WTC11 (cell line): ENCODE measurements at regions not wholly inside any gene's neighbourhood (a gene's known extent, or its start where the extent isn't known, plus 50 kb on each side); places are given as distances from the start of the nearest gene placed in this dataset.

Source experiments
- ATAC-seq: fragments of 200-7000 bp; cut with Tn5 transposase; 2 replicates; pipeline ENCODE4 v1.10.0; 2021; ENCODE audit warnings: mild to moderate bottlenecking, moderate library complexity
- CTCF ChIA-PET: fragments of 300-600 bp; sonication (Branson Sonifier 250); formaldehyde crosslinking; loops from one replicate; lab custom pipeline; 2021; ENCODE audit warnings: antibody characterized with exemption; lab: Charles Lee
- POLR2A ChIA-PET: fragments of 350-600 bp; sonication (Branson Sonifier 250); formaldehyde crosslinking; loops from one replicate; lab custom pipeline; 2021; ENCODE audit warnings: antibody characterized with exemption; lab: Charles Lee
- DNase-seq: peaks from one replicate; pipeline ENCODE4 v3.0.0; 2021; ENCODE audit warnings: low spot score
- H3K27ac Mint-ChIP-seq: 2 replicates; pipeline ENCODE4 v1.8.0; 2021; ENCODE audit warnings: mixed read lengths
- H3K27me3 Mint-ChIP-seq: 2 replicates; pipeline ENCODE4 v1.8.0; 2021; ENCODE audit warnings: low read depth, mild to moderate bottlenecking, moderate library complexity, mixed read lengths
- H3K36me3 Mint-ChIP-seq: 2 replicates; pipeline ENCODE4 v1.8.0; 2021; ENCODE audit warnings: mixed read lengths
- H3K4me1 Mint-ChIP-seq: 2 replicates; pipeline ENCODE4 v1.8.0; 2022; ENCODE audit warnings: mixed read lengths
- H3K4me3 Mint-ChIP-seq: 2 replicates; pipeline ENCODE4 v1.8.0; 2021; ENCODE audit warnings: mild to moderate bottlenecking, moderate library complexity, mixed read lengths
- H3K9me3 Mint-ChIP-seq: 2 replicates; pipeline ENCODE4 v1.8.0; 2021; ENCODE audit warnings: mixed read lengths
- ARID4B ChIP-seq: sonication (generic); formaldehyde crosslinking; IDR thresholded peaks from 2 replicates; pipeline ENCODE4 v1.8.0; 2023; ENCODE audit warnings: missing genetic modification reagents, mild to moderate bottlenecking, borderline replicate concordance
- ATF1 ChIP-seq: sonication (generic); formaldehyde crosslinking; IDR thresholded peaks from 2 replicates; pipeline ENCODE4 v1.8.1; 2023; ENCODE audit warnings: mild to moderate bottlenecking, moderate library complexity, missing genetic modification reagents
- ATF6 ChIP-seq: sonication (generic); formaldehyde crosslinking; IDR thresholded peaks from 2 replicates; pipeline ENCODE4 v1.8.1; 2023; ENCODE audit warnings: mild to moderate bottlenecking, missing genetic modification reagents
- CDX4 ChIP-seq: fragments of 250-450 bp; sonication (Bioruptor Pico); IDR thresholded peaks from 2 replicates; pipeline ENCODE4 v1.9.0; 2021; ENCODE audit warnings: moderate library complexity, mild to moderate bottlenecking, inconsistent platforms, borderline replicate concordance
- E2F1 ChIP-seq: sonication (generic); formaldehyde crosslinking; IDR thresholded peaks from 2 replicates; pipeline ENCODE4 v1.8.0; 2022; ENCODE audit warnings: mild to moderate bottlenecking, missing genetic modification reagents
- ERG ChIP-seq: fragments of 250-450 bp; sonication (Bioruptor Pico); IDR thresholded peaks from 2 replicates; pipeline ENCODE4 v1.8.0; 2021; ENCODE audit warnings: mild to moderate bottlenecking
- FOXK1 ChIP-seq: sonication (generic); formaldehyde crosslinking; IDR thresholded peaks from 2 replicates; pipeline ENCODE4 v1.8.0; 2022; ENCODE audit warnings: mild to moderate bottlenecking, moderate library complexity, missing genetic modification reagents
- GTF2I ChIP-seq: fragments of 250-450 bp; sonication (Bioruptor Pico); conservative IDR thresholded peaks from 2 replicates; pipeline ENCODE4 v1.4.0; 2021; ENCODE audit warnings: mild to moderate bottlenecking
- NFYB ChIP-seq: sonication (generic); formaldehyde crosslinking; conservative IDR thresholded peaks from 2 replicates; pipeline ENCODE4 v1.8.0; 2022; ENCODE audit warnings: low read depth, missing genetic modification reagents
- NR1H2 ChIP-seq: sonication (generic); formaldehyde crosslinking; IDR thresholded peaks from 2 replicates; pipeline ENCODE4 v1.9.0; 2021; ENCODE audit warnings: mild to moderate bottlenecking, moderate library complexity, missing genetic modification reagents
- SMAD4 ChIP-seq: sonication (generic); formaldehyde crosslinking; IDR thresholded peaks from 2 replicates; pipeline ENCODE4 v1.8.0; 2022; ENCODE audit warnings: mild to moderate bottlenecking, missing genetic modification reagents
- TP53 ChIP-seq: sonication (generic); formaldehyde crosslinking; IDR thresholded peaks from 2 replicates; pipeline ENCODE4 v1.8.1; 2023; ENCODE audit warnings: mild to moderate bottlenecking, missing genetic modification reagents
- ZBTB43 ChIP-seq: sonication (generic); formaldehyde crosslinking; IDR thresholded peaks from 2 replicates; pipeline ENCODE4 v1.8.1; 2023; ENCODE audit warnings: mild to moderate bottlenecking, missing genetic modification reagents
- ZNF121 ChIP-seq: sonication (generic); formaldehyde crosslinking; IDR thresholded peaks from 2 replicates; pipeline ENCODE4 v1.8.0; 2023; ENCODE audit warnings: missing genetic modification reagents
- ZNF425 ChIP-seq: fragments of 250-450 bp; sonication (Bioruptor Pico); conservative IDR thresholded peaks from 2 replicates; pipeline ENCODE4 v1.9.0; 2021; ENCODE audit warnings: mild to moderate bottlenecking
- ZNF671 ChIP-seq: fragments of 250-450 bp; sonication (Bioruptor Pico); IDR thresholded peaks from 2 replicates; pipeline ENCODE4 v1.8.0; 2021; ENCODE audit warnings: mild to moderate bottlenecking

- no peak for DNase-seq
- TF ChIP-seq ATF1 (no peak), ERG (CRISPR knock-in tag) (no peak), GTF2I (CRISPR knock-in tag) (no peak), SMAD4 (no peak), NR1H2 (CRISPR knock-in tag) (no peak), ARID4B (CRISPR knock-in tag) (no peak), ZNF425 (CRISPR knock-in tag) (no peak), NFYB (CRISPR knock-in tag) (no peak), ZNF671 (no peak), ATF6 (CRISPR knock-in tag) (no peak)
- ATAC-seq = no peak
- H3K27me3 Mint-ChIP-seq = no peaks in the 10 kb centered on the region; the same call in none of the 2 replicates
- H3K4me3 Mint-ChIP-seq = no peak overlapping the region
- H3K9me3 Mint-ChIP-seq = peaks cover 43% of the 10 kb centered on the region
- ChIA-PET CTCF (no interaction called here), POLR2A (no interaction called here)
- no peaks in the 10 kb centered on the region for H3K4me1 Mint-ChIP-seq
- H3K36me3 Mint-ChIP-seq = peaks cover 35% of the 10 kb centered on the region
- H3K27ac Mint-ChIP-seq = no peak overlapping the region
Observed at GRCh38 chr6:62492192-62492822, 206.3 kb upstream of the KHDRBS2 start.

- H3K36me3 Mint-ChIP-seq = 0 out of 2 replicates have a peak, but pooled peaks cover 2% of the 10 kb centered on the region
- H3K4me1 Mint-ChIP-seq = peaks cover 18% of the 10 kb centered on the region
- CTCF ChIA-PET = no interaction called here
- peaks cover 5% of the 10 kb centered on the region for H3K9me3 Mint-ChIP-seq
- no peak overlapping the region for H3K4me3 Mint-ChIP-seq
- TF ChIP-seq E2F1 (CRISPR knock-in tag) (no peak), FOXK1 (no peak), ZBTB43 (CRISPR knock-in tag) (no peak), TP53 (CRISPR knock-in tag) (no peak), CDX4 (CRISPR knock-in tag) (no peak), ZNF121 (CRISPR knock-in tag) (no peak)
- no peak for ATAC-seq
- POLR2A ChIA-PET = no interaction called here
- no peak for DNase-seq
- H3K27ac Mint-ChIP-seq = no peak overlapping the region; the same call in 1 of the 2 replicates
- no peaks in the 10 kb centered on the region for H3K27me3 Mint-ChIP-seq
Observed at GRCh38 chr6:62480544-62480943, 194.5 kb upstream of the KHDRBS2 start.
